GM12874 (cell line): ENCODE measurements at regions not wholly inside any gene's neighbourhood (a gene's known extent, or its start where the extent isn't known, plus 50 kb on each side); places are given as distances from the start of the nearest gene placed in this dataset.

ENCODE experiments used
- TF ChIP-seq, protein P1 (sequence below): IDR thresholded peaks from 2 replicates; pipeline ENCODE4 v1.5.1; 2011; ENCODE audit warnings: low read depth, mild to moderate bottlenecking, control low read depth, low read length, moderate library complexity; ENCODE audit not compliant: insufficient read depth

DNA sequence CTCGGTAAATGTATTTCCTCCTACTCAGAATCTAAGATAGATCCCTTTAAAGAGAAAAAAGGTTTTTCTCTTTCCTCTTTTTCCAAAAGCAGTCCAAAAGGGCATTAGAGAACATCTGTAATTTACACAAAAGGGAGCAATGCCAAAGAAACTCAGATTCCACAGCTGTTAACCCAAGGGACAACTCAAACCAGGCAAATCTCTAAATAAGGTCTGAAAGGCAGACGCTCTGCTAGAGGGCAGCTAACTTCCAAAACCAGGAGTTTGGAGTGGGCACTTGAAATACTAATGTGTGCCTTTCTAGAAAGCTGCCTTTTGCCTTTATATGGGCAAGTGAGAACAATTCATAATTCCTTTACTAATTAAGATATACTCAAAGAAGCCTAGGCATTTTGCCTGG lies 435.7 kb downstream of the ZFHX3 start:
- TF ChIP-seq, protein P1, sequence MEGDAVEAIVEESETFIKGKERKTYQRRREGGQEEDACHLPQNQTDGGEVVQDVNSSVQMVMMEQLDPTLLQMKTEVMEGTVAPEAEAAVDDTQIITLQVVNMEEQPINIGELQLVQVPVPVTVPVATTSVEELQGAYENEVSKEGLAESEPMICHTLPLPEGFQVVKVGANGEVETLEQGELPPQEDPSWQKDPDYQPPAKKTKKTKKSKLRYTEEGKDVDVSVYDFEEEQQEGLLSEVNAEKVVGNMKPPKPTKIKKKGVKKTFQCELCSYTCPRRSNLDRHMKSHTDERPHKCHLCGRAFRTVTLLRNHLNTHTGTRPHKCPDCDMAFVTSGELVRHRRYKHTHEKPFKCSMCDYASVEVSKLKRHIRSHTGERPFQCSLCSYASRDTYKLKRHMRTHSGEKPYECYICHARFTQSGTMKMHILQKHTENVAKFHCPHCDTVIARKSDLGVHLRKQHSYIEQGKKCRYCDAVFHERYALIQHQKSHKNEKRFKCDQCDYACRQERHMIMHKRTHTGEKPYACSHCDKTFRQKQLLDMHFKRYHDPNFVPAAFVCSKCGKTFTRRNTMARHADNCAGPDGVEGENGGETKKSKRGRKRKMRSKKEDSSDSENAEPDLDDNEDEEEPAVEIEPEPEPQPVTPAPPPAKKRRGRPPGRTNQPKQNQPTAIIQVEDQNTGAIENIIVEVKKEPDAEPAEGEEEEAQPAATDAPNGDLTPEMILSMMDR, result no peak

DNA sequence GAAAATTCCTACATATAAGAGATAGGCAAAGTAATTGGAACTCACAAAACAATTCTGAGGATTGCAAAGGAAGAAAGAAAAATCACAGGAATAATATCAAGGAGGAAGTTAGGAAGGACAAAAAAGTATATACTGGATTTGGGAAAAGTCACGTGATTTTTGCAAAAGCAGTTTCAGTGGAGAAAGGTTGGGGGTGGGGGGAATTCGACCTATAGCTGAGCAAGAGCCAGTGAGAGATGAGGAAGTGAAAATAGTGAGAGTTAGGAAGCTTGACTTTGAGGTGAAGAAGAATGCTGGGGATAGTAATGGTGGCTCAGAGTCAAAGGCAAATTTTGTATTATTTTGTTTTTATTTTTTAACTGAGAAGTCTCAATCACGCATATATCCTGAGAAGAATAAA lies 438.0 kb upstream of the PMFBP1 start:
- TF ChIP-seq, protein P1, result no peak

DNA sequence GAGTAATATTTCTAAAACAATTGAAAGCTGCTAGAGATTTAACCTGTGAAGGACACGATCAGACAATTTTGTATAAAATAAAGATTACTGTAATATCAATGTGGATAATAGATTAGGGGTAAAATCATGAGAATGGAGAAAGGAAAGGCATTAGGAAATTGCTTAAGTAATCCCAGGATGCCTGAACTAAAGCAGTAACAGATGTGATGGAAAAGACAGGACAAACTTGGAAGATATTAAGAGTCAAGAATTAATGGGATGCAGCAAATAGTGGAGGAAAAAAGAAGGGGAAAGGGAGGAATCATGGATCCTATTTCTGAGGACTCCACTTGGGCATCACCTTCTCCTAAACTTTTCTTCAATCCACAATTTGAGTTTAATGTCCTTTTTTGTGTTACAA lies 437.1 kb upstream of the PMFBP1 start:
- TF ChIP-seq, protein P1, result no peak

DNA sequence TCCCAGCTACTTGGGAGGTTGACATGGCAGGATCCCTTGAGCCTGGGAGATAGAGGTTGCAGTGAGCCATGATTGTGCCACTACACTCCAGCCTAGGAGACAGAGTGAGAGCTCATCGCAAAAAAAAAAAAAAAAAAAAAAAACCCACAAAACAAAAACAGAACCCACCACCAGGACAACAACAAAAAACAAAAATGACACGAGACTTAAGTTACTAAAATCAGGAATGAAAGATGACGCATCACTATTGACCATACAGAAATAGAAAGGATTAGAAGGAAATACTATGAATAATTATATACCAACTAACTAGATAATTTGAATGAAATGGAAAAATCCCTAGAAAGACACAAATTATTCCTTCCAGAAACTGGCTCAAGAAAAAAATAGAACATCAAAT lies 432.4 kb upstream of the PMFBP1 start:
- TF ChIP-seq, protein P1, result no peak

DNA sequence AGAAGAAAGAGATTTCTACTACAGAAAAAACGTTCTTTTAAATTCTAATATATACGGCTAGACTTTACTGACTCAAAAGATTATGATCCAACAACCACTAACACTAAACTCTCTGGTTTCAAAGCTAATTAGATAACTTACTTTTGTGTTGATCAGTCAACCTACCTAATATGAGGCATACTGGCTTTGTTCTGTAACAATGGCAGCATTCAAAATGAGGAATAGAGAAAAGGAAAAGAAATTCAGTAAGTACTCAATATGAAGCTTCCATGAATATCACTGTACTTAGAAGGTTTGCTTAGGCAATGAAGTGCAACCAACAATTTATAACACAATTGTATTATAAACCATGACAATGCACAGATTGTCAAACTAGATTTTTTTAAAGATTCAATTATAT lies 430.5 kb upstream of the PMFBP1 start:
- TF ChIP-seq, protein P1, result no peak

DNA sequence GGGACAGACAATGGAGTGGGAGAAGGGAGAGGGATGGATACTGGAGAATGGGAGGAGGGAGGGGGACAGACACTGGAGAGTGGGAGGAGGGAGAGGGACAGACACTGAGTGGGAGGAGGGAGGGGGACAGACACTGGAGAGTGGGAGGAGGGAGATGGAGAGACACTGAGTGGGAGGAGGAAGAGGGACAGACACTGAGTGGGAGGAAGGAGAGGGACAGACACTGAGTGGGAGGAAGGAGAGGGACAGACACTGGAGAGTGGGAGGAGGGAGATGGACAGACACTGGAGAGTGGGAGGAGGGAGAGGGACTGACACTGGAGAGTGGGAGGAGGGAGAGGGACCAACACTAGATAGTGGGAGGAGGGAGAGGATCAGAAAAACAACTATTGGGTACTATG lies 426.7 kb upstream of the PMFBP1 start:
- TF ChIP-seq, protein P1, result no peak

DNA sequence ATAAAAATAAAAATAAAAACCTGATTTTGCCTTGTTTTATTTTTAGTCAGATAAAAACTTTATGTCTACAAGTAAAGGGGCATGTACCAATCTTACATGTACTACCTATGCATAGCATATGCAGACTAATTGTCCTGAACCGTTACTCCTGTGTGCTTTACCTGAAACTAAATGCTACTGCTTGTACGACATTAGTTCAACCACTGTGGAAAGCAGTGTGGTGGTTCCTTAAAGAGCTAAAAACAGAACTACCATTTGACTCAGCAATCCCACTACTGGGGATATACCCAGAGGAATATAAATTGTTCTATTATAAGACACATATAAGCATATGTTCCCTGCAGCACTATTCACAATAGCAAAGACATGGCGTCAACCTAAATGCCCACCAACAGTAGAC lies 426.0 kb upstream of the PMFBP1 start:
- TF ChIP-seq, protein P1, result no peak

DNA sequence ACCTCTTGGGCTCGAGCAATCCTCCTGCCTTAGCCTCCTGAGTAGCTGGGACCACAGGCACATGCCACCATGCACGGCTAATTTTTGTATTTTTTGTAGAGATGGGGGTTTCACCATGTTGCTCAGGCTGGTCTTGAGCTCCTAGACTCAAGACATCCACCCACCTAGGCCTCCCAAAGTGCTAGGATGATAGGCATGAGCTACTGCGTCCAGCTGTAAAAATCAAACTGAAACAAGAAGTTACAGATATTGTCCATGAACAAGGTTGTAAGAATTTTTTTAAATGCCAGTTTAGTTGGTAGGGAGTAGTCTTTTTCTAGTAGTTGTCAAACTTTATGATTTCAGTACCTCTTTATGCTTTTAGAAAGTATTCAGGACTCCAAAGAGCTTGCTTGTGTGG lies 424.4 kb upstream of the PMFBP1 start:
- TF ChIP-seq, protein P1, result no peak
